ENCODE measurements at regions not wholly inside any gene's neighbourhood (a gene's known extent, or its start where the extent isn't known, plus 50 kb on each side); places are given as distances from the start of the nearest gene placed in this dataset.
"Not testable (repeated sequence)": the region's sequence is repeated elsewhere in the genome, so short reads cannot be mapped to it uniquely, and the experiment has no call there.

- not testable (repeated sequence) for DNase-seq
These were observed 54.2 kb upstream of the FAM72C start for GRCh38 chr1:144026022-144026421.

GRCh38 chr1:144021690-144022384, 50.1 kb upstream of the FAM72C start:
- not testable (repeated sequence) for DNase-seq
